DND-41 (cell line): ENCODE measurements at regions not wholly inside any gene's neighbourhood (a gene's known extent, or its start where the extent isn't known, plus 50 kb on each side); places are given as distances from the start of the nearest gene placed in this dataset.

Experiments used
- EZH2 ChIP-seq: IDR thresholded peaks from 3 replicates; pipeline ENCODE4 v1.6.1; 2012; ENCODE audit warnings: borderline replicate concordance, low read depth, mild to moderate bottlenecking, moderate library complexity, low read length, inconsistent platforms; ENCODE audit not compliant: severe bottlenecking
- TF ChIP-seq, protein P1 (sequence below): IDR thresholded peaks from 2 replicates; pipeline ENCODE4 v1.5.1; 2012; ENCODE audit warnings: borderline replicate concordance, low read length, moderate library complexity, mild to moderate bottlenecking; ENCODE audit not compliant: poor library complexity, severe bottlenecking; ENCODE audit errors: extremely low read depth

DNA sequence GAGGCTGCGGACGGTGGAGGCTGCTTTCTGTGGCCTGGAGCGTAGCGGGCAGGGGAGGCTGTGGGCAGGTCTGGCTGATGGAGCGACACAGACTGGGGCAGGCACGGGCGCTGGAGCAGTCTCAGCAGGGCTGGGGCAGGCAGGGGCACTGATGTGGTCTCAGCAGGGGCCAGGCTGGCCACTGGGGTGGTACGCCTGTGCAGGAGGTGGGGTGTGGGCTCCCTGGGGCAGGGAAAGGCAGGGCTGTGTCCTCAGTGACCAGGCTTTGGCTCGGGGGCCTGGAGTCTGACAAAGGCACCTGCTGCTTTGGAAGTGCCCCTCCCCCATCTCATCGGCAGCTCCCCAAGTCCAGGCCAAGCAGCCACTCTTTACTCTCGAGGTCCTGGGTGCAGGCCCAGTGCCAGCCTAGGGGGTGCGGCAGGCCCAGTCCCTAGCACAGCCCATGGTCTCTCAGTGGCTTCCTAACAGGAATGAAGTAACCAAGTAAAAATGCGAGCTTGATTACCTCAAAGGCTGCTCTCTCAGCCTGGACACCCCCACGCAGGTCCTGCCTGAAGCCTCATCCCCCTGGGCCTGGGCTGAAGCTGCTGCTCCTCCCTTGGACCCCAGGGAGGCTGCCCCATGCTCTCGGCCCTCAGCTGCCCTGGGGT lies 55.5 kb downstream of the ADRA2C start:
- TF ChIP-seq, protein P1, sequence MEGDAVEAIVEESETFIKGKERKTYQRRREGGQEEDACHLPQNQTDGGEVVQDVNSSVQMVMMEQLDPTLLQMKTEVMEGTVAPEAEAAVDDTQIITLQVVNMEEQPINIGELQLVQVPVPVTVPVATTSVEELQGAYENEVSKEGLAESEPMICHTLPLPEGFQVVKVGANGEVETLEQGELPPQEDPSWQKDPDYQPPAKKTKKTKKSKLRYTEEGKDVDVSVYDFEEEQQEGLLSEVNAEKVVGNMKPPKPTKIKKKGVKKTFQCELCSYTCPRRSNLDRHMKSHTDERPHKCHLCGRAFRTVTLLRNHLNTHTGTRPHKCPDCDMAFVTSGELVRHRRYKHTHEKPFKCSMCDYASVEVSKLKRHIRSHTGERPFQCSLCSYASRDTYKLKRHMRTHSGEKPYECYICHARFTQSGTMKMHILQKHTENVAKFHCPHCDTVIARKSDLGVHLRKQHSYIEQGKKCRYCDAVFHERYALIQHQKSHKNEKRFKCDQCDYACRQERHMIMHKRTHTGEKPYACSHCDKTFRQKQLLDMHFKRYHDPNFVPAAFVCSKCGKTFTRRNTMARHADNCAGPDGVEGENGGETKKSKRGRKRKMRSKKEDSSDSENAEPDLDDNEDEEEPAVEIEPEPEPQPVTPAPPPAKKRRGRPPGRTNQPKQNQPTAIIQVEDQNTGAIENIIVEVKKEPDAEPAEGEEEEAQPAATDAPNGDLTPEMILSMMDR = no peak
- no peak for TF ChIP-seq EZH2
